HCT116 (cell line): ENCODE measurements at regions not wholly inside any gene's neighbourhood (a gene's known extent, or its start where the extent isn't known, plus 50 kb on each side); places are given as distances from the start of the nearest gene placed in this dataset.
"Not testable (repeated sequence)": the region's sequence is repeated elsewhere in the genome, so short reads cannot be mapped to it uniquely, and the experiment has no call there.

Experiments used
- ATAC-seq: fragments of 200-7000 bp; cut with Tn5 transposase; 2 replicates; pipeline ENCODE4 v1.9.1; 2020; ENCODE audit warnings: mild to moderate bottlenecking, moderate library complexity
- BruUV-seq: library from RNA; stranded (reverse); fragments of 400-500 nt; replicated peaks from 2 replicates; lab custom pipeline; 2021; lab: Mats Ljungman, UMichigan
- CTCF ChIA-PET: fragments of 300-600 bp; sonication (Branson Sonifier 250); formaldehyde crosslinking; loops from one replicate; lab custom pipeline; 2021; ENCODE audit warnings: antibody characterized with exemption; lab: Charles Lee
- POLR2A ChIA-PET: fragments of 300-600, 350-600 bp; sonication (Branson Sonifier 250); formaldehyde crosslinking; loops from one replicate; lab custom pipeline; 2021; ENCODE audit warnings: antibody characterized with exemption; lab: Charles Lee
- RAD21 ChIA-PET, 2 experiments: fragments of 300-600 bp; sonication (Branson Sonifier 250); formaldehyde crosslinking; loops; one replicate each; lab custom pipeline; 2023; ENCODE audit warnings: low total read pairs in 2 of 2; ENCODE audit not compliant: uncharacterized antibody in 2 of 2, unreplicated experiment in 2 of 2, low non-redundant PET in 1 of 2; lab: Charles Lee
- DNase-seq: peaks from one replicate; pipeline ENCODE4 v3.0.0-alpha.2; 2010; ENCODE audit warnings: low read depth, low spot score
- H2AFZ ChIP-seq: fragments of 200-600 bp; shearing (Covaris generic), sonication (generic); 2 replicates; pipeline ENCODE4 v1.6.1; 2017; ENCODE audit warnings: low read depth, mixed run types, mixed read lengths, antibody characterized with exemption, low read length; ENCODE audit not compliant: poor library complexity, severe bottlenecking
- H3K27ac ChIP-seq: 2 replicates; pipeline ENCODE4 v1.5.1; 2012; ENCODE audit warnings: low read depth, low read length
- H3K27me3 ChIP-seq: fragments of 200-600 bp; sonication (generic); 2 replicates; pipeline ENCODE4 v1.6.1; 2016; ENCODE audit warnings: mixed run types, low read length, mixed read lengths; ENCODE audit not compliant: insufficient read depth
- H3K36me3 ChIP-seq, 2 experiments: fragments of 200-500 bp in 1 of 2; fragments of 200-600 bp in 1 of 2; sonication (Bioruptor generic) in 1 of 2; sonication (generic) in 1 of 2; 2 replicates each; pipeline versions ENCODE4 v1.5.1 to v1.6.1; 2014 to 2016; ENCODE audit warnings: low read length in 2 of 2, inconsistent platforms in 1 of 2, mixed read lengths in 1 of 2, mixed run types in 1 of 2; ENCODE audit not compliant: insufficient read depth in 2 of 2, control insufficient read depth in 1 of 2
- H3K4me1 ChIP-seq, 2 experiments: fragments of 200-600 bp in 1 of 2; sonication (generic) in 1 of 2; 2 replicates each; pipeline versions ENCODE4 v1.5.1 to v1.6.1; 2012 to 2017; ENCODE audit warnings: low read length in 2 of 2, inconsistent platforms in 1 of 2, mild to moderate bottlenecking in 1 of 2, mixed read lengths in 1 of 2, mixed run types in 1 of 2, moderate library complexity in 1 of 2; ENCODE audit not compliant: insufficient read depth in 2 of 2, control insufficient read depth in 1 of 2
- H3K4me2 ChIP-seq: fragments of 200-600 bp; sonication (generic); 2 replicates; pipeline ENCODE4 v1.6.1; 2017; ENCODE audit warnings: mixed run types, low read length, mixed read lengths
- H3K4me3 ChIP-seq, 2 experiments: fragments of 200-600 bp in 1 of 2; sonication (generic) in 1 of 2; replicated peaks in 1 of 2; 2 replicates each; pipeline ENCODE4 v1.5.1; 2011 to 2016; ENCODE audit warnings: low read length in 2 of 2, control low read depth in 1 of 2, low read depth in 1 of 2, mild to moderate bottlenecking in 1 of 2, mixed read lengths in 1 of 2, mixed run types in 1 of 2
- H3K79me2 ChIP-seq: fragments of 200-600 bp; sonication (generic); 2 replicates; pipeline ENCODE4 v1.6.1; 2017; ENCODE audit warnings: mild to moderate bottlenecking, mixed run types, low read length, moderate library complexity, mixed read lengths; ENCODE audit not compliant: insufficient read depth
- H3K9ac ChIP-seq: fragments of 200-600 bp; sonication (generic); 2 replicates; pipeline ENCODE4 v1.6.1; 2016; ENCODE audit warnings: low read length, mixed read lengths
- H3K9me2 ChIP-seq: fragments of 200-600 bp; sonication (generic), shearing (Covaris generic); 2 replicates; pipeline ENCODE4 v1.6.1; 2017; ENCODE audit warnings: mixed run types, mild to moderate bottlenecking, moderate library complexity; ENCODE audit not compliant: insufficient read depth
- H3K9me3 ChIP-seq, 2 experiments: fragments of 200-500 bp in 1 of 2; fragments of 200-600 bp in 1 of 2; sonication (Bioruptor generic) in 1 of 2; sonication (generic) in 1 of 2; 2 replicates each; pipeline ENCODE4 v1.6.1; 2014 to 2017; ENCODE audit warnings: low read length in 2 of 2, mixed read lengths in 2 of 2, inconsistent platforms in 1 of 2, low read depth in 1 of 2, mild to moderate bottlenecking in 1 of 2, mixed run types in 1 of 2, moderate library complexity in 1 of 2; ENCODE audit not compliant: control insufficient read depth in 1 of 2, insufficient read depth in 1 of 2
- H4K20me1 ChIP-seq: fragments of 200-600 bp; sonication (generic), shearing (Covaris generic); 2 replicates; pipeline ENCODE4 v1.6.1; 2017; ENCODE audit warnings: mixed run types, mild to moderate bottlenecking, moderate library complexity; ENCODE audit not compliant: insufficient read depth
- ELF1 ChIP-seq: IDR thresholded peaks from 2 replicates; pipeline ENCODE4 v1.6.1; 2012; ENCODE audit warnings: low read depth, borderline replicate concordance
- EZH2phosphoT487 ChIP-seq: fragments of 200-600 bp; IDR thresholded peaks from 2 replicates; pipeline ENCODE4 v1.6.1; 2018; ENCODE audit warnings: antibody characterized with exemption, borderline replicate concordance
- JUND ChIP-seq: IDR thresholded peaks from 2 replicates; pipeline ENCODE4 v1.6.1; 2012
- SRF ChIP-seq: IDR thresholded peaks from 2 replicates; pipeline ENCODE4 v1.6.1; 2012; ENCODE audit warnings: low read depth
- TCF7L2 ChIP-seq: IDR thresholded peaks from 2 replicates; pipeline ENCODE4 v1.7.0; 2011; ENCODE audit warnings: borderline replicate concordance, inconsistent platforms; ENCODE audit not compliant: insufficient read depth, insufficient read length; ENCODE audit errors: extremely low read depth
- ZFX ChIP-seq: fragments of 450-650 bp; IDR thresholded peaks from 2 replicates; pipeline ENCODE4 v1.6.1; 2017
- intact Hi-C: fragments of 100-400 bp; cut with micrococcal nuclease; formaldehyde crosslinking; loops from 2 replicates; pipeline ENCODE4 v1.10.0; 2022
- TF ChIP-seq, protein P1 (sequence below): IDR thresholded peaks from 2 replicates; pipeline ENCODE4 v1.6.1; 2012; ENCODE audit warnings: low read depth
- TF ChIP-seq, protein P2 (sequence below): IDR thresholded peaks from 2 replicates; pipeline ENCODE4 v1.6.1; 2011; ENCODE audit warnings: mild to moderate bottlenecking, low read length, moderate library complexity; ENCODE audit not compliant: insufficient replicate concordance; ENCODE audit errors: extremely low read depth

DNA sequence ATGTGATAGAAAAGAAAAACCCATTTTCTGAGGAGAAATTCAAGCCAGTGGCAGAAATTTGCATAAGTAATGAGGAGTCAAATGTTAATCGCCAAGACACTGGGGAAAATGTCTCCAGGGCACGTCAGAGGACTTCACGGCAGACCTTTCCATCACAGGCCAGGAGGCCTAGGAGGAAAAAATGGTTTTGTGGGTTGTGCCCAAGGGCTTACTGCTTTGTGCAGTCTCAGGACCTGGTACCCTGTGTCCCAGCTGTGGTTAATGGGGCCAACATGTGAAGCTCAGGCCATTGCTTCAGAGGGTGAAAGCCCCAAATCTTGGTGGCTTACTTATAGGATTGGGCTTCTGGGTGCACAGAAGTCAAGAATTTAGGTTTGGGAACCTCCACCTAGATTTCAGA lies 54.8 kb upstream of the ADAMTS2 start:
- H3K79me2 ChIP-seq, result no peaks in the 10 kb centered on the region
- H3K4me3 ChIP-seq, result no peak overlapping the region
- H3K9me2 ChIP-seq, result no peaks in the 10 kb centered on the region; the same call in 1 of the 2 replicates
- no peaks in the 10 kb centered on the region for H3K36me3 ChIP-seq
- intact Hi-C loops, result no loop called here
- no peak overlapping the region for H3K9ac ChIP-seq
- no peak overlapping the region for H3K4me2 ChIP-seq
- ATAC-seq, result no peak
- no peaks in the 10 kb centered on the region for H4K20me1 ChIP-seq
- POLR2A ChIA-PET, result no interaction called here
- CTCF ChIA-PET, result no interaction called here
- no TSS peak for BruUV-seq
- RAD21 ChIA-PET, result no interaction called here
- DNase-seq, result no peak
- no peaks in the 10 kb centered on the region for H3K27me3 ChIP-seq
- no peak overlapping the region for H3K27ac ChIP-seq
- H2AFZ ChIP-seq, result no peak overlapping the region
- TF ChIP-seq, protein P1, sequence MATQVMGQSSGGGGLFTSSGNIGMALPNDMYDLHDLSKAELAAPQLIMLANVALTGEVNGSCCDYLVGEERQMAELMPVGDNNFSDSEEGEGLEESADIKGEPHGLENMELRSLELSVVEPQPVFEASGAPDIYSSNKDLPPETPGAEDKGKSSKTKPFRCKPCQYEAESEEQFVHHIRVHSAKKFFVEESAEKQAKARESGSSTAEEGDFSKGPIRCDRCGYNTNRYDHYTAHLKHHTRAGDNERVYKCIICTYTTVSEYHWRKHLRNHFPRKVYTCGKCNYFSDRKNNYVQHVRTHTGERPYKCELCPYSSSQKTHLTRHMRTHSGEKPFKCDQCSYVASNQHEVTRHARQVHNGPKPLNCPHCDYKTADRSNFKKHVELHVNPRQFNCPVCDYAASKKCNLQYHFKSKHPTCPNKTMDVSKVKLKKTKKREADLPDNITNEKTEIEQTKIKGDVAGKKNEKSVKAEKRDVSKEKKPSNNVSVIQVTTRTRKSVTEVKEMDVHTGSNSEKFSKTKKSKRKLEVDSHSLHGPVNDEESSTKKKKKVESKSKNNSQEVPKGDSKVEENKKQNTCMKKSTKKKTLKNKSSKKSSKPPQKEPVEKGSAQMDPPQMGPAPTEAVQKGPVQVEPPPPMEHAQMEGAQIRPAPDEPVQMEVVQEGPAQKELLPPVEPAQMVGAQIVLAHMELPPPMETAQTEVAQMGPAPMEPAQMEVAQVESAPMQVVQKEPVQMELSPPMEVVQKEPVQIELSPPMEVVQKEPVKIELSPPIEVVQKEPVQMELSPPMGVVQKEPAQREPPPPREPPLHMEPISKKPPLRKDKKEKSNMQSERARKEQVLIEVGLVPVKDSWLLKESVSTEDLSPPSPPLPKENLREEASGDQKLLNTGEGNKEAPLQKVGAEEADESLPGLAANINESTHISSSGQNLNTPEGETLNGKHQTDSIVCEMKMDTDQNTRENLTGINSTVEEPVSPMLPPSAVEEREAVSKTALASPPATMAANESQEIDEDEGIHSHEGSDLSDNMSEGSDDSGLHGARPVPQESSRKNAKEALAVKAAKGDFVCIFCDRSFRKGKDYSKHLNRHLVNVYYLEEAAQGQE, result no peak
- TF ChIP-seq SRF, result no peak
- no peak for TF ChIP-seq ZFX
- no peak for TF ChIP-seq EZH2phosphoT487
- no peak for TF ChIP-seq JUND
- TF ChIP-seq, protein P2, sequence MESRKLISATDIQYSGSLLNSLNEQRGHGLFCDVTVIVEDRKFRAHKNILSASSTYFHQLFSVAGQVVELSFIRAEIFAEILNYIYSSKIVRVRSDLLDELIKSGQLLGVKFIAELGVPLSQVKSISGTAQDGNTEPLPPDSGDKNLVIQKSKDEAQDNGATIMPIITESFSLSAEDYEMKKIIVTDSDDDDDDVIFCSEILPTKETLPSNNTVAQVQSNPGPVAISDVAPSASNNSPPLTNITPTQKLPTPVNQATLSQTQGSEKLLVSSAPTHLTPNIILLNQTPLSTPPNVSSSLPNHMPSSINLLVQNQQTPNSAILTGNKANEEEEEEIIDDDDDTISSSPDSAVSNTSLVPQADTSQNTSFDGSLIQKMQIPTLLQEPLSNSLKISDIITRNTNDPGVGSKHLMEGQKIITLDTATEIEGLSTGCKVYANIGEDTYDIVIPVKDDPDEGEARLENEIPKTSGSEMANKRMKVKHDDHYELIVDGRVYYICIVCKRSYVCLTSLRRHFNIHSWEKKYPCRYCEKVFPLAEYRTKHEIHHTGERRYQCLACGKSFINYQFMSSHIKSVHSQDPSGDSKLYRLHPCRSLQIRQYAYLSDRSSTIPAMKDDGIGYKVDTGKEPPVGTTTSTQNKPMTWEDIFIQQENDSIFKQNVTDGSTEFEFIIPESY, result no peak
- no peak for TF ChIP-seq ELF1
- no peak for TF ChIP-seq TCF7L2
- TF ChIP-seq, all 23 proteins: peak for 0
- Histone ChIP-seq H3K9me3 (peaks cover 13 to 15% of the 10 kb centered on the region in 2 experiments; a peak in 2 of 4 replicates), H3K4me1 (no peaks in the 10 kb centered on the region)

DNA sequence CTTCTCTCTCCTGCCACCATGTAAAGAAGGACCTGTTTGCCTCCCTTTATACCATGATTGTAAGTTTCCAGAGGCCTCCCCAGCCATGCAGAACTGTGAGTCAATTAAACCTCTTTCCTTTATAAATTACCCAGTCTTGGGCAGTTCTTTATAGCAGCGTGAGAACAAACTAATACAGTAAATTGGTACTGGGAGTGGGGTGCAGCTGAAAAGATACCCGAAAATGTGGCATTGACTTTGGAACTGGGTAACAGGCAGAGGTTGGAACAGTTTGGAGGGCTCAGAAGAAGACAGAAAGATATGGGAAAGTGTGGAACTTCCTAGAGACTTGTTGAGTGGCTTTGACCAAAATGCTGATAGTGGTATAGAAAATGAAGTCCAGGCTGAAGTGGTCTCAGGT lies 54.1 kb upstream of the ADAMTS2 start:
- H3K27ac ChIP-seq, CTCF ChIA-PET, H4K20me1 ChIP-seq, ATAC-seq, POLR2A ChIA-PET, DNase-seq, H3K36me3 ChIP-seq, H3K4me2 ChIP-seq, H3K9me2 ChIP-seq, H3K27me3 ChIP-seq, H3K4me1 ChIP-seq, H3K4me3 ChIP-seq, RAD21 ChIA-PET, H3K79me2 ChIP-seq, H2AFZ ChIP-seq, H3K9ac ChIP-seq, intact Hi-C loops, BruUV-seq: not testable (repeated sequence)
- H3K9me3 ChIP-seq, result peaks cover 13 to 15% of the 10 kb centered on the region in 2 experiments; a peak in 2 of 4 replicates
